Peyer's patch (tissue), 4 donors: ENCODE measurements at regions not wholly inside any gene's neighbourhood (a gene's known extent, or its start where the extent isn't known, plus 50 kb on each side); places are given as distances from the start of the nearest gene placed in this dataset.

Experiments
- CTCF ChIP-seq, 6 experiments: fragments of 450-650 bp in 4 of 6; fragments of 200-600 bp in 2 of 6; sonication (generic) in 1 of 6; IDR thresholded peaks; one replicate each; pipeline ENCODE4 v1.5.1; 2017 to 2019; ENCODE audit warnings: antibody characterized with exemption in 6 of 6, mild to moderate bottlenecking in 3 of 6, moderate library complexity in 1 of 6
- POLR2A ChIP-seq, 2 donors: fragments of 450-650 bp; IDR thresholded peaks; one replicate each; pipeline ENCODE4 v1.5.1; 2017; ENCODE audit warnings: antibody characterized with exemption in 2 of 2, mild to moderate bottlenecking in 2 of 2, moderate library complexity in 2 of 2

- TF ChIP-seq CTCF (IDR thresholded peaks at IDR 0.05) (no peak), POLR2A (IDR thresholded peaks at IDR 0.05) (no peak)
These were observed 207.5 kb upstream of the NR2F2 start for GRCh38 chr15:96123028-96123400.
